Upper lobe of right lung (tissue), 1 donor: ENCODE measurements at regions not wholly inside any gene's neighbourhood (a gene's known extent, or its start where the extent isn't known, plus 50 kb on each side); places are given as distances from the start of the nearest gene placed in this dataset.
A peak's percentile ranks its signal among the peaks of the same experiment; 100 is the strongest.

Experiments
- ATAC-seq: fragments of 200-7000 bp; cut with Tn5 transposase; one replicate; pipeline ENCODE4 v1.9.1; 2020; ENCODE audit warnings: mild to moderate bottlenecking, moderate library complexity
- DNase-seq: peaks from one replicate; pipeline ENCODE4 v3.0.0-alpha.2; 2020
- H3K27ac ChIP-seq: fragments of 200-600 bp; one replicate; pipeline ENCODE4 v1.8.0; 2022
- H3K27me3 ChIP-seq: fragments of 200-600 bp; one replicate; pipeline ENCODE4 v1.8.0; 2022; ENCODE audit warnings: mild to moderate bottlenecking
- H3K36me3 ChIP-seq: fragments of 200-600 bp; one replicate; pipeline ENCODE4 v1.8.0; 2022
- H3K4me1 ChIP-seq: fragments of 200-600 bp; one replicate; pipeline ENCODE4 v1.8.0; 2022
- H3K4me3 ChIP-seq: fragments of 200-600 bp; one replicate; pipeline ENCODE4 v1.8.0; 2022; ENCODE audit warnings: mild to moderate bottlenecking
- H3K9me3 ChIP-seq: fragments of 200-600 bp; one replicate; pipeline ENCODE4 v1.8.0; 2022
- intact Hi-C: fragments of 100-400 bp; cut with DNase I; formaldehyde crosslinking; loops from one replicate; pipeline ENCODE4 v1.11.0; 2022
- TF ChIP-seq, protein P1 (sequence below): fragments of 200-600 bp; IDR thresholded peaks from one replicate; pipeline ENCODE4 v1.8.0; 2022; ENCODE audit warnings: antibody characterized with exemption
- donor health status: DM: no; HTN: yes; CAD: no; lungs with severe emphysema.

GRCh38 chr22:47284360-47284759 is 521.9 kb downstream of the TBC1D22A start:
- H3K9me3 ChIP-seq: no peaks in the 10 kb centered on the region

DNA sequence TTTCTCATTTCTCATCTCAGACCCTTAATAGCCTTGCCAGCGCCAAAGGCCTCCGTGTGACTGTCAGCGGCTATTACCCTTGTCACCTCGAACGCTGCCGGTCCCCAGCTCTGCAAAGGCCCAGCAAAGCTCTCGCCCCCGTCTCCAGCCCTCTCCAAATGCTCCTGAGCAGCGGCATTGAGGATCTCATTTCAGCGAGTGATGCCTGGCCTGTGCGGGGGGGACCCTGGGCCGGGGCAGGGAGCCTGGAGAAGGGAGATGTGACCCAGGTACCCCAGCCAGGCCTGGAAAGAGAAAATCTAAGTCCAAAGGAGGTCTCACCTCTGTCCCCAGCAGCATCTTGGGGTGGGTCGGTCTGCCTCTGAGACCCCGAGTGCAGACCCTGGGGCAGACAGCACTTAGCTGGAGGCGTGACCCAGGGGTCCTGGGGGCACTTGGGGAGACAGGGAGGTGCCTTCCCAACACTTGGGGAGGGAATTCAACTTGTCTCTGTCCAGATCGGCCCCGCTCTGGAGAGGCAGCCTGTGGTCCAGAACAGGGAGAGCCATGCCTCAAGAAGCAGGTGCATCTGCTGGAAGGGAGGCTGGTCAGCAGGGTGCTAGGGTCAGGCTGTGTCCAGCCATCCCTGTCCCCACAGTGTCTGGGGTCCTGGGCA is 521.3 kb downstream of the TBC1D22A start:
- Histone ChIP-seq H3K27ac (no peak overlapping the region), H3K27me3 (peaks cover 18% of the 10 kb centered on the region), H3K36me3 (no peaks in the 10 kb centered on the region), H3K4me3 (no peak overlapping the region), H3K4me1 (no peaks in the 10 kb centered on the region), H3K9me3 (no peaks in the 10 kb centered on the region)
- intact Hi-C loops: no loop called here
- TF ChIP-seq, protein P1, sequence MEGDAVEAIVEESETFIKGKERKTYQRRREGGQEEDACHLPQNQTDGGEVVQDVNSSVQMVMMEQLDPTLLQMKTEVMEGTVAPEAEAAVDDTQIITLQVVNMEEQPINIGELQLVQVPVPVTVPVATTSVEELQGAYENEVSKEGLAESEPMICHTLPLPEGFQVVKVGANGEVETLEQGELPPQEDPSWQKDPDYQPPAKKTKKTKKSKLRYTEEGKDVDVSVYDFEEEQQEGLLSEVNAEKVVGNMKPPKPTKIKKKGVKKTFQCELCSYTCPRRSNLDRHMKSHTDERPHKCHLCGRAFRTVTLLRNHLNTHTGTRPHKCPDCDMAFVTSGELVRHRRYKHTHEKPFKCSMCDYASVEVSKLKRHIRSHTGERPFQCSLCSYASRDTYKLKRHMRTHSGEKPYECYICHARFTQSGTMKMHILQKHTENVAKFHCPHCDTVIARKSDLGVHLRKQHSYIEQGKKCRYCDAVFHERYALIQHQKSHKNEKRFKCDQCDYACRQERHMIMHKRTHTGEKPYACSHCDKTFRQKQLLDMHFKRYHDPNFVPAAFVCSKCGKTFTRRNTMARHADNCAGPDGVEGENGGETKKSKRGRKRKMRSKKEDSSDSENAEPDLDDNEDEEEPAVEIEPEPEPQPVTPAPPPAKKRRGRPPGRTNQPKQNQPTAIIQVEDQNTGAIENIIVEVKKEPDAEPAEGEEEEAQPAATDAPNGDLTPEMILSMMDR: no peak
- ATAC-seq: no peak
- DNase-seq: peak; percentile 54

More at GRCh38 chr22:47284360-47284759, 521.9 kb downstream of the TBC1D22A start:
- H3K27ac ChIP-seq: no peak overlapping the region
- TF ChIP-seq, protein P1: no peak
- intact Hi-C loops: no loop called here
- no peak overlapping the region for H3K4me3 ChIP-seq
- DNase-seq: no peak
- H3K4me1 ChIP-seq: no peaks in the 10 kb centered on the region
- ATAC-seq: no peak
- H3K27me3 ChIP-seq: peaks cover 23% of the 10 kb centered on the region
- H3K36me3 ChIP-seq: no peaks in the 10 kb centered on the region

GRCh38 chr22:47282851-47283250 is 520.4 kb downstream of the TBC1D22A start:
- H3K9me3 ChIP-seq: no peaks in the 10 kb centered on the region
- peaks cover 15% of the 10 kb centered on the region for H3K27me3 ChIP-seq
- no peak for DNase-seq
- TF ChIP-seq, protein P1: no peak
- ATAC-seq: no peak
- no peaks in the 10 kb centered on the region for H3K36me3 ChIP-seq
- no peaks in the 10 kb centered on the region for H3K4me1 ChIP-seq
- no peak overlapping the region for H3K27ac ChIP-seq
- no peak overlapping the region for H3K4me3 ChIP-seq
- intact Hi-C loops: no loop called here

- no peak overlapping the region for H3K27ac ChIP-seq
- DNase-seq (peak; percentile 63), ATAC-seq (no peak)
- no peaks in the 10 kb centered on the region for H3K36me3 ChIP-seq
- no peaks in the 10 kb centered on the region for H3K4me1 ChIP-seq
- no peaks in the 10 kb centered on the region for H3K9me3 ChIP-seq
- TF ChIP-seq, protein P1: no peak
- intact Hi-C loops: no loop called here
- H3K27me3 ChIP-seq: peaks cover 14% of the 10 kb centered on the region
- no peak overlapping the region for H3K4me3 ChIP-seq
Measured at GRCh38 chr22:47282366-47282765, 519.9 kb downstream of the TBC1D22A start.

GRCh38 chr22:47281126-47282106 is 519.0 kb downstream of the TBC1D22A start:
- Histone ChIP-seq H3K4me1 (no peaks in the 10 kb centered on the region), H3K9me3 (no peaks in the 10 kb centered on the region), H3K27me3 (peaks cover 9% of the 10 kb centered on the region), H3K4me3 (no peak overlapping the region), H3K27ac (no peak overlapping the region), H3K36me3 (no peaks in the 10 kb centered on the region)
- intact Hi-C loops: no loop called here
- TF ChIP-seq, protein P1: no peak
- DNase-seq (no peak), ATAC-seq (no peak)
